ENCODE measurements at regions not wholly inside any gene's neighbourhood (a gene's known extent, or its start where the extent isn't known, plus 50 kb on each side); places are given as distances from the start of the nearest gene placed in this dataset.

DNA sequence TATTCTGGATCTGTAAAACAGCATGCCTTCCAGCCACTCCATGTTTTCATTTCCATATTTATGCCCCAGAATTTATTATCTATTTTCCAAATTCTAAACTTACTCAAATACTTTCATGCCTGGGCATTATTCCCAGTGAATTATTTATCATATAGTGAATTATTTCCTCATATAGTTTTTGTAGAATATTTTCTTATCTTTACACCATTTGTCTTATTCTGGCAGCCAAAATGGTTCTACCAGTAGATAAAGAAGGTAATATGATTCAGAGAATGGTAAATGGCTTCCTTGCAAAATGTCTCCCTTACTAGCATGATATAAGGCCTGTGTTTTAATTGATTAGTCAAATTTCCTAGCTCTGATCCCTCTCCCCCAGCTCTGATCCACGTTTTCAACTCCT lies 305.8 kb downstream of the SPRY2 start:
- Mint-ChIP-seq H3K4me3 (ENCODE audit: unreplicated experiment) (no peak overlapping the region), H3K27me3 (ENCODE audit: low read depth) (no peaks in the 10 kb centered on the region), H3K4me1 (ENCODE audit: low read depth) (peaks cover 12% of the 10 kb centered on the region), H3K9me3 (ENCODE audit: low read depth) (no peaks in the 10 kb centered on the region), H3K36me3 (ENCODE audit: low read depth) (no peaks in the 10 kb centered on the region), H3K27ac (ENCODE audit: unreplicated experiment) (no peak overlapping the region)
- TF ChIP-seq, protein P1, sequence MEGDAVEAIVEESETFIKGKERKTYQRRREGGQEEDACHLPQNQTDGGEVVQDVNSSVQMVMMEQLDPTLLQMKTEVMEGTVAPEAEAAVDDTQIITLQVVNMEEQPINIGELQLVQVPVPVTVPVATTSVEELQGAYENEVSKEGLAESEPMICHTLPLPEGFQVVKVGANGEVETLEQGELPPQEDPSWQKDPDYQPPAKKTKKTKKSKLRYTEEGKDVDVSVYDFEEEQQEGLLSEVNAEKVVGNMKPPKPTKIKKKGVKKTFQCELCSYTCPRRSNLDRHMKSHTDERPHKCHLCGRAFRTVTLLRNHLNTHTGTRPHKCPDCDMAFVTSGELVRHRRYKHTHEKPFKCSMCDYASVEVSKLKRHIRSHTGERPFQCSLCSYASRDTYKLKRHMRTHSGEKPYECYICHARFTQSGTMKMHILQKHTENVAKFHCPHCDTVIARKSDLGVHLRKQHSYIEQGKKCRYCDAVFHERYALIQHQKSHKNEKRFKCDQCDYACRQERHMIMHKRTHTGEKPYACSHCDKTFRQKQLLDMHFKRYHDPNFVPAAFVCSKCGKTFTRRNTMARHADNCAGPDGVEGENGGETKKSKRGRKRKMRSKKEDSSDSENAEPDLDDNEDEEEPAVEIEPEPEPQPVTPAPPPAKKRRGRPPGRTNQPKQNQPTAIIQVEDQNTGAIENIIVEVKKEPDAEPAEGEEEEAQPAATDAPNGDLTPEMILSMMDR (IDR thresholded peaks at IDR 0.05): no peak
- DNase-seq (ENCODE audit: low spot score): no peak

DNA sequence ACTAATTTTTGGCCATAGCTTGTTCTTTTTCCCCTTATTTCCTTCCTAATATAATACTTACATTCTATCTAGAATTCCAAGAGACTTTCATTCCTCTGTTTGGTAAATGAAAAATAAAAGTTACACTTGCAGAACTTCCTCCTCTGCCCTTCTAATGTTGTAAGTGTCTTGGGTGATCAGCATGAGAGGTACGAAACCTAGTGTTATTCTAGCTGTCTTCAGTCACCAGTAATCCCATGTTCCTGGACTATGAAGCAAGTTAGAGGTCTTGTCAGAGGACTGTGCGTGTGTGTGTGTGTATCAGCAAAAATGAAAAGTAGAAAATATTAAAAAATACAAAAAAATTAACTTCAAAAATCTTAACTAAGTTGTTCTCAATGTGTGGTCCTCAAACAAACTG lies 307.0 kb downstream of the SPRY2 start:
- H3K27me3 Mint-ChIP-seq (ENCODE audit: low read depth): no peaks in the 10 kb centered on the region
- H3K9me3 Mint-ChIP-seq (ENCODE audit: low read depth): no peaks in the 10 kb centered on the region
- no peaks in the 10 kb centered on the region for H3K36me3 Mint-ChIP-seq (ENCODE audit: low read depth)
- H3K27ac Mint-ChIP-seq (ENCODE audit: unreplicated experiment): no peak overlapping the region
- H3K4me1 Mint-ChIP-seq (ENCODE audit: low read depth): peaks cover 11% of the 10 kb centered on the region
- TF ChIP-seq, protein P1 (IDR thresholded peaks at IDR 0.05): no peak
- no peak overlapping the region for H3K4me3 Mint-ChIP-seq (ENCODE audit: unreplicated experiment)
- no peak for DNase-seq (ENCODE audit: low spot score)

- no peaks in the 10 kb centered on the region for H3K27me3 Mint-ChIP-seq (ENCODE audit: low read depth)
- no peaks in the 10 kb centered on the region for H3K36me3 Mint-ChIP-seq (ENCODE audit: low read depth)
- H3K4me1 Mint-ChIP-seq (ENCODE audit: low read depth): peaks cover 11% of the 10 kb centered on the region
- no peak overlapping the region for H3K27ac Mint-ChIP-seq (ENCODE audit: unreplicated experiment)
- TF ChIP-seq, protein P1 (IDR thresholded peaks at IDR 0.05): no peak
- no peaks in the 10 kb centered on the region for H3K9me3 Mint-ChIP-seq (ENCODE audit: low read depth)
- no peak for DNase-seq (ENCODE audit: low spot score)
- H3K4me3 Mint-ChIP-seq (ENCODE audit: unreplicated experiment): no peak overlapping the region
These were observed 307.6 kb downstream of the SPRY2 start for GRCh38 chr13:80033286-80033685.

- H3K4me1 Mint-ChIP-seq (ENCODE audit: low read depth): no peaks in the 10 kb centered on the region
- no peak for DNase-seq (ENCODE audit: low spot score)
- H3K4me3 Mint-ChIP-seq (ENCODE audit: unreplicated experiment): no peak overlapping the region
- H3K9me3 Mint-ChIP-seq (ENCODE audit: low read depth): no peaks in the 10 kb centered on the region
- H3K27ac Mint-ChIP-seq (ENCODE audit: unreplicated experiment): no peak overlapping the region
- no peaks in the 10 kb centered on the region for H3K27me3 Mint-ChIP-seq (ENCODE audit: low read depth)
- H3K36me3 Mint-ChIP-seq (ENCODE audit: low read depth): no peaks in the 10 kb centered on the region
- TF ChIP-seq, protein P1 (IDR thresholded peaks at IDR 0.05): peak; percentile 75
These were observed 310.4 kb downstream of the SPRY2 start for GRCh38 chr13:80030491-80030890.

DNA sequence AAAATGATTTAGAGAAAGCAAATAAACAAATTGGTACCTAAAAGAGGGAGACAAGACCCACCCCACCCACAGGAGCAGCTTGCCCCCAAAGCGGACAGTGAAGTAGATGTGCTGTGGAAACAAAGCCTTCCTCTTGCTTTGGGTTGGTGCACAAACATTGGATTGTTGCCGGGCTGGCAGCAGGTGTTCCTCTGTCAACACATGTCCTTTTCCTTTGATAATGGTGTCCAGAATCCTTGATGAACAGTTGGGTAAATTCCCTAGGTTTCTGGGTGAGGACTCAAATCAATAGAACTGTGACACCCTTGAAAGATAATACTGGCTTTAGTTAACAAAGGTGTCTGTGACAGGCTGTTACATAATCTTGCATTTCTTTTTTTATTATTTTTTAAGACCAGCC lies 311.8 kb downstream of the SPRY2 start:
- no peaks in the 10 kb centered on the region for H3K36me3 Mint-ChIP-seq (ENCODE audit: low read depth)
- no peaks in the 10 kb centered on the region for H3K9me3 Mint-ChIP-seq (ENCODE audit: low read depth)
- H3K4me3 Mint-ChIP-seq (ENCODE audit: unreplicated experiment): no peak overlapping the region
- DNase-seq (ENCODE audit: low spot score): no peak
- TF ChIP-seq, protein P1 (IDR thresholded peaks at IDR 0.05): no peak
- H3K27me3 Mint-ChIP-seq (ENCODE audit: low read depth): no peaks in the 10 kb centered on the region
- no peaks in the 10 kb centered on the region for H3K4me1 Mint-ChIP-seq (ENCODE audit: low read depth)
- no peak overlapping the region for H3K27ac Mint-ChIP-seq (ENCODE audit: unreplicated experiment)
